Cardiac muscle cell (in vitro differentiated cells and primary cell): ENCODE measurements at regions not wholly inside any gene's neighbourhood (a gene's known extent, or its start where the extent isn't known, plus 50 kb on each side); places are given as distances from the start of the nearest gene placed in this dataset.
"Not testable (repeated sequence)": the region's sequence is repeated elsewhere in the genome, so short reads cannot be mapped to it uniquely, and the experiment has no call there.

ENCODE experiments used
- DNase-seq, 2 donors: peaks; one replicate each; pipeline versions ENCODE4 v3.0.0 to v3.0.0-alpha.2; 2010 to 2017; ENCODE audit warnings: low read depth in 1 of 2, low spot score in 1 of 2
- H3K27ac ChIP-seq: fragments of 200-600 bp; sonication (generic); 2 replicates; pipeline ENCODE4 v1.5.1; 2016
- H3K27me3 ChIP-seq: fragments of 200-600 bp; sonication (generic); 2 replicates; pipeline ENCODE4 v1.6.0; 2016; ENCODE audit warnings: control low read depth
- H3K36me3 ChIP-seq: fragments of 200-600 bp; sonication (generic); 2 replicates; pipeline ENCODE4 v1.5.1; 2016; ENCODE audit warnings: control low read depth
- H3K4me1 ChIP-seq: fragments of 200-600 bp; sonication (generic); 2 replicates; pipeline ENCODE4 v1.8.1; 2017; ENCODE audit warnings: low read depth, mild to moderate bottlenecking, mixed run types
- H3K4me3 ChIP-seq: fragments of 200-600 bp; sonication (generic); 2 replicates; pipeline ENCODE4 v1.5.1; 2016; ENCODE audit warnings: mild to moderate bottlenecking
- H3K9me3 ChIP-seq: fragments of 200-600 bp; sonication (generic); 2 replicates; pipeline ENCODE4 v1.5.1; 2017; ENCODE audit warnings: low read depth, mild to moderate bottlenecking, control low read depth
- CTCF ChIP-seq: IDR thresholded peaks from 2 replicates; pipeline ENCODE4 v1.5.1; 2012; ENCODE audit warnings: low read depth, mild to moderate bottlenecking, low read length

- no peak overlapping the region for H3K27ac ChIP-seq
- no peak for DNase-seq
- H3K4me3 ChIP-seq, result no peak overlapping the region
- no peak for TF ChIP-seq CTCF
- no peaks in the 10 kb centered on the region for H3K9me3 ChIP-seq
- no peaks in the 10 kb centered on the region for H3K27me3 ChIP-seq
- H3K36me3 ChIP-seq, result no peaks in the 10 kb centered on the region
- no peaks in the 10 kb centered on the region for H3K4me1 ChIP-seq
These were observed 555.9 kb downstream of the PDHA2 start for GRCh38 chr4:96395747-96396146.

- H3K4me3 ChIP-seq, result no peak overlapping the region
- no peak for DNase-seq
- no peak overlapping the region for H3K27ac ChIP-seq
- H3K36me3 ChIP-seq, result no peaks in the 10 kb centered on the region
- no peak for TF ChIP-seq CTCF
- H3K27me3 ChIP-seq, result no peaks in the 10 kb centered on the region
- no peaks in the 10 kb centered on the region for H3K9me3 ChIP-seq
- H3K4me1 ChIP-seq, result no peaks in the 10 kb centered on the region
These were observed 566.8 kb downstream of the PDHA2 start for GRCh38 chr4:96406742-96407141.

GRCh38 chr4:96407225-96407624 is 567.3 kb downstream of the PDHA2 start:
- no peaks in the 10 kb centered on the region for H3K27me3 ChIP-seq
- no peak for DNase-seq
- H3K4me1 ChIP-seq, result no peaks in the 10 kb centered on the region
- no peak for TF ChIP-seq CTCF
- H3K27ac ChIP-seq, result no peak overlapping the region
- H3K36me3 ChIP-seq, result no peaks in the 10 kb centered on the region
- H3K4me3 ChIP-seq, result no peak overlapping the region
- H3K9me3 ChIP-seq, result no peaks in the 10 kb centered on the region

GRCh38 chr4:96407738-96408463 is 568.0 kb downstream of the PDHA2 start:
- no peak overlapping the region for H3K27ac ChIP-seq
- DNase-seq, result peak in 1 of 2 donors; percentile 1

GRCh38 chr4:96414853-96415252 is 575.0 kb downstream of the PDHA2 start:
- H3K4me3 ChIP-seq, H3K27ac ChIP-seq, H3K9me3 ChIP-seq, DNase-seq, H3K4me1 ChIP-seq, H3K36me3 ChIP-seq, H3K27me3 ChIP-seq: not testable (repeated sequence)

More at GRCh38 chr4:96407738-96408463, 568.0 kb downstream of the PDHA2 start:
- Histone ChIP-seq H3K27me3 (no peaks in the 10 kb centered on the region), H3K4me1 (no peaks in the 10 kb centered on the region), H3K4me3 (no peak overlapping the region), H3K36me3 (no peaks in the 10 kb centered on the region), H3K9me3 (no peaks in the 10 kb centered on the region)
- no peak for TF ChIP-seq CTCF

- H3K27me3 ChIP-seq, result no peaks in the 10 kb centered on the region
- H3K36me3 ChIP-seq, result no peaks in the 10 kb centered on the region
- no peak overlapping the region for H3K27ac ChIP-seq
- no peaks in the 10 kb centered on the region for H3K4me1 ChIP-seq
- H3K9me3 ChIP-seq, result no peaks in the 10 kb centered on the region
- DNase-seq, result no peak
- TF ChIP-seq CTCF, result no peak
- no peak overlapping the region for H3K4me3 ChIP-seq
These were observed 589.8 kb downstream of the PDHA2 start for GRCh38 chr4:96429657-96430056.
